Smooth muscle cell (in vitro differentiated cells): ENCODE measurements at regions not wholly inside any gene's neighbourhood (a gene's known extent, or its start where the extent isn't known, plus 50 kb on each side); places are given as distances from the start of the nearest gene placed in this dataset.

ENCODE experiments used
- DNase-seq: peaks from one replicate; lab custom pipeline; 2025; ENCODE audit not compliant: unreplicated experiment; lab: John Stamatoyannopoulos, UW
- H2AFZ ChIP-seq: fragments of 200-600 bp; sonication (generic); 2 replicates; pipeline ENCODE4 v1.6.0; 2016; ENCODE audit warnings: antibody characterized with exemption, low read depth, mild to moderate bottlenecking
- H3F3A ChIP-seq: fragments of 200-600 bp; sonication (generic); 2 replicates; pipeline ENCODE4 v1.6.0; 2017; ENCODE audit warnings: antibody characterized with exemption, low read depth
- H3K27ac ChIP-seq: fragments of 200-600 bp; sonication (generic); 2 replicates; pipeline ENCODE4 v1.5.1; 2016; ENCODE audit warnings: low read depth, mild to moderate bottlenecking
- H3K27me3 ChIP-seq: fragments of 200-600 bp; sonication (generic); 2 replicates; pipeline ENCODE4 v1.6.1; 2016; ENCODE audit warnings: low read depth, mild to moderate bottlenecking
- H3K36me3 ChIP-seq: fragments of 200-600 bp; sonication (generic); 2 replicates; pipeline ENCODE4 v1.5.1; 2016; ENCODE audit warnings: low read depth
- H3K4me1 ChIP-seq: fragments of 200-600 bp; sonication (generic); 2 replicates; pipeline ENCODE4 v1.5.1; 2016; ENCODE audit warnings: low read depth
- H3K4me2 ChIP-seq: fragments of 200-600 bp; sonication (generic); 2 replicates; pipeline ENCODE4 v1.6.0; 2016; ENCODE audit warnings: mild to moderate bottlenecking
- H3K4me3 ChIP-seq: fragments of 200-600 bp; sonication (generic); 2 replicates; pipeline ENCODE4 v1.5.1; 2016; ENCODE audit warnings: mild to moderate bottlenecking
- H3K79me2 ChIP-seq: fragments of 200-600 bp; sonication (generic); 2 replicates; pipeline ENCODE4 v1.6.0; 2016; ENCODE audit warnings: low read depth, mild to moderate bottlenecking
- H3K9ac ChIP-seq: fragments of 200-600 bp; sonication (generic); 2 replicates; pipeline ENCODE4 v1.6.0; 2016; ENCODE audit warnings: low read depth
- H3K9me3 ChIP-seq: fragments of 200-600 bp; sonication (generic); replicated peaks from 2 replicates; pipeline ENCODE4 v1.5.1; 2016; ENCODE audit warnings: low read depth
- H4K20me1 ChIP-seq: fragments of 200-600 bp; sonication (generic); 2 replicates; pipeline ENCODE4 v1.6.0; 2016; ENCODE audit warnings: low read depth
- WGBS: methylation state at CpG from one replicate; pipeline ENCODE4 v1.1.7; 2016; ENCODE audit warnings: low lambda C conversion rate; 5-methylcytosine and 5-hydroxymethylcytosine counted together
- TF ChIP-seq, protein P1 (sequence below): fragments of 200-600 bp; sonication (generic); IDR thresholded peaks from 2 replicates; pipeline ENCODE4 v1.5.1; 2017; ENCODE audit warnings: borderline replicate concordance, mild to moderate bottlenecking, antibody characterized with exemption; ENCODE audit not compliant: insufficient read depth, poor library complexity, severe bottlenecking

- no peak overlapping the region for H2AFZ ChIP-seq
- no peak for DNase-seq
- no peaks in the 10 kb centered on the region for H4K20me1 ChIP-seq
- H3K36me3 ChIP-seq = no peaks in the 10 kb centered on the region
- H3K27ac ChIP-seq = no peak overlapping the region
- H3K9ac ChIP-seq = no peak overlapping the region
- H3K79me2 ChIP-seq = no peaks in the 10 kb centered on the region
- no peaks in the 10 kb centered on the region for H3K9me3 ChIP-seq
- H3K27me3 ChIP-seq = no peaks in the 10 kb centered on the region
- H3K4me3 ChIP-seq = no peak overlapping the region
- H3K4me1 ChIP-seq = no peaks in the 10 kb centered on the region
- no peak overlapping the region for H3K4me2 ChIP-seq
- H3F3A ChIP-seq = peaks cover 8% of the 10 kb centered on the region
- WGBS = 97% methylated on average over 2 of the region's 2 CpGs
- TF ChIP-seq, protein P1, sequence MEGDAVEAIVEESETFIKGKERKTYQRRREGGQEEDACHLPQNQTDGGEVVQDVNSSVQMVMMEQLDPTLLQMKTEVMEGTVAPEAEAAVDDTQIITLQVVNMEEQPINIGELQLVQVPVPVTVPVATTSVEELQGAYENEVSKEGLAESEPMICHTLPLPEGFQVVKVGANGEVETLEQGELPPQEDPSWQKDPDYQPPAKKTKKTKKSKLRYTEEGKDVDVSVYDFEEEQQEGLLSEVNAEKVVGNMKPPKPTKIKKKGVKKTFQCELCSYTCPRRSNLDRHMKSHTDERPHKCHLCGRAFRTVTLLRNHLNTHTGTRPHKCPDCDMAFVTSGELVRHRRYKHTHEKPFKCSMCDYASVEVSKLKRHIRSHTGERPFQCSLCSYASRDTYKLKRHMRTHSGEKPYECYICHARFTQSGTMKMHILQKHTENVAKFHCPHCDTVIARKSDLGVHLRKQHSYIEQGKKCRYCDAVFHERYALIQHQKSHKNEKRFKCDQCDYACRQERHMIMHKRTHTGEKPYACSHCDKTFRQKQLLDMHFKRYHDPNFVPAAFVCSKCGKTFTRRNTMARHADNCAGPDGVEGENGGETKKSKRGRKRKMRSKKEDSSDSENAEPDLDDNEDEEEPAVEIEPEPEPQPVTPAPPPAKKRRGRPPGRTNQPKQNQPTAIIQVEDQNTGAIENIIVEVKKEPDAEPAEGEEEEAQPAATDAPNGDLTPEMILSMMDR = no peak
Measured at GRCh38 chr17:68714676-68715075, 113.5 kb upstream of the FAM20A start.

- no peak for DNase-seq
- Histone ChIP-seq H2AFZ (no peak overlapping the region), H3K9me3 (no peaks in the 10 kb centered on the region), H3K79me2 (no peaks in the 10 kb centered on the region), H3K4me1 (peaks cover under 1% of the 10 kb centered on the region), H3F3A (peaks cover 12% of the 10 kb centered on the region), H3K27me3 (no peaks in the 10 kb centered on the region), H3K4me3 (no peak overlapping the region), H4K20me1 (no peaks in the 10 kb centered on the region), H3K4me2 (no peak overlapping the region), H3K27ac (no peak overlapping the region), H3K9ac (no peak overlapping the region), H3K36me3 (no peaks in the 10 kb centered on the region)
- TF ChIP-seq, protein P1 = no peak
- WGBS = 23% methylated on average over 4 of the region's 4 CpGs
Measured at GRCh38 chr17:68711858-68712257, 110.7 kb upstream of the FAM20A start.

- Histone ChIP-seq H3K4me1 (peaks cover 6% of the 10 kb centered on the region), H3K9me3 (no peaks in the 10 kb centered on the region), H3K9ac (no peak overlapping the region), H3F3A (peaks cover 18% of the 10 kb centered on the region), H3K27ac (peak overlapping the region; percentile 64), H3K27me3 (no peaks in the 10 kb centered on the region), H4K20me1 (no peaks in the 10 kb centered on the region), H2AFZ (no peak overlapping the region), H3K79me2 (no peaks in the 10 kb centered on the region), H3K4me2 (peak overlapping the region; percentile 76), H3K4me3 (peak overlapping the region; percentile 3), H3K36me3 (no peaks in the 10 kb centered on the region)
- TF ChIP-seq, protein P1 = no peak
- no peak for DNase-seq
- WGBS = 20% methylated on average over 1 of the region's 1 CpG
Measured at GRCh38 chr17:68710976-68711375, 109.8 kb upstream of the FAM20A start.

DNA sequence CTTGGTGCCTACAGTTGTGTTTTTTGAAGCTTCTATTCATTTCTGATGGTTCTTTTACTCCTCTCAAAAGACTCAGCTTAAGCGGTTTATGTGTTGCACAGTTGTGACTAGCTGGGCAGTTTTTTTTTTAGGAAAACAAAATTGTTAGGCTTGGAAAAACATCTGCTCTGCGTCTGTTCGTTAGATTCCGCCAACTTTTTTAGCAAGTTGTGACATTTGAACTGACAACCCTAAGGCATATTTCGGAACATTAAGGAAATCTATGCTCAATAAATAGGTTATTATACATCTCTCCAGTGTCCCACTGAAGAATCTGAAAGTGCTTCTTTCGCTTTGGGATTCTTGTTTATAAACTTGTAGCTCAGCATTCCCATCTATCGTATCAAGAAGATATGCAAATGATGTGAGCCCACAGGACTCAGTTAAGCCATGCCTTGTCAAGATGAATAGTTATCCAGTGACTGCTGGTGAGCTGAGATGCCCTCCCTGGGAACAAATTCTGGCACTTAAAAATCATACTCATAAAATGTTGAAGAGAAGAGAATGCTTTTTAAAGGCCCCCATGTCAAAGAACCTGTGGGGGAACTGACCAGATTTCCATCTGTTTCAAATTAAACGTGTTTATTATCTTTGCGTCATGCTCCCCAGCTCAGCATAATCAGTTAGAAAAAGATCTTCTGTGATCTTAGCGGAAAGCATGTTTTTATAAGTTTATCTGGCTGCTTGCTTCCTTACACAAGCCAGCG lies 109.0 kb upstream of the FAM20A start:
- Histone ChIP-seq H3K4me2 (peak overlapping the region; percentile 76), H3K9ac (no peak overlapping the region), H3K79me2 (no peaks in the 10 kb centered on the region), H3K27ac (peak overlapping the region; percentile 64), H3F3A (peaks cover 18% of the 10 kb centered on the region), H4K20me1 (no peaks in the 10 kb centered on the region), H3K4me1 (peaks cover 6% of the 10 kb centered on the region), H3K27me3 (no peaks in the 10 kb centered on the region), H3K36me3 (no peaks in the 10 kb centered on the region), H3K9me3 (no peaks in the 10 kb centered on the region), H3K4me3 (peak overlapping the region; percentile 3), H2AFZ (no peak overlapping the region)
- TF ChIP-seq, protein P1 = no peak
- 17% methylated on average over 11 of the region's 11 CpGs for WGBS
- no peak for DNase-seq
